ENCODE measurements at regions not wholly inside any gene's neighbourhood (a gene's known extent, or its start where the extent isn't known, plus 50 kb on each side); places are given as distances from the start of the nearest gene placed in this dataset.

DNA sequence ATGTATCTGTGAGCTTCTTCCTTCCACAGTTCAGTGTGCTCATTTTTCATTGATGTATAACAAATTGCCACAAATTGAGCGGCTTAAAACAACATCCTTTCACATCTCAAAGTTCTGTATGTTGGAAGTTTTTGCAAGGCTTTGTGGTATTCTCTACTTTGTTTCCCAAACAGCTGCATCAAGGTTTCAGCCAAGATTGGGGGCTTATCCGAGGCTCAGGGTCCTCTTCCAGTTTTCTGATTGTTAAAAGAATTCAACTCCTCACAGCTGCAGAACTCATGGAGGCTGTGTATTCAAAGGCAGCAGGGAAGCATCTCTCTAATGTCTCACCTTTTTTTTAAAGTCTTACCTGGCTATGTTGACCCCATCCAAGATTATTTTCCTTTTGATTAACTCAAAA is 1369.8 kb downstream of the PCDH9 start:
- no peak overlapping the region for H3K4me3 ChIP-seq (ENCODE audit: insufficient read depth, low read depth, low read length, poor library complexity, severe bottlenecking)
- H3K4me1 ChIP-seq (ENCODE audit: control insufficient read depth, insufficient read depth, low read length, poor library complexity, severe bottlenecking), result no peaks in the 10 kb centered on the region
- no peak overlapping the region for H3K27ac ChIP-seq (ENCODE audit: insufficient read depth, low read length, poor library complexity, severe bottlenecking)
- H3K9me3 ChIP-seq (ENCODE audit: control insufficient read depth, low read length), result no peaks in the 10 kb centered on the region
- no peaks in the 10 kb centered on the region for H3K27me3 ChIP-seq (replicated peaks; ENCODE audit: control insufficient read depth, insufficient read depth, low read length, poor library complexity, severe bottlenecking)
- no peaks in the 10 kb centered on the region for H3K36me3 ChIP-seq (ENCODE audit: control insufficient read depth, insufficient read depth, low read length)
- DNase-seq, result no peak

DNA sequence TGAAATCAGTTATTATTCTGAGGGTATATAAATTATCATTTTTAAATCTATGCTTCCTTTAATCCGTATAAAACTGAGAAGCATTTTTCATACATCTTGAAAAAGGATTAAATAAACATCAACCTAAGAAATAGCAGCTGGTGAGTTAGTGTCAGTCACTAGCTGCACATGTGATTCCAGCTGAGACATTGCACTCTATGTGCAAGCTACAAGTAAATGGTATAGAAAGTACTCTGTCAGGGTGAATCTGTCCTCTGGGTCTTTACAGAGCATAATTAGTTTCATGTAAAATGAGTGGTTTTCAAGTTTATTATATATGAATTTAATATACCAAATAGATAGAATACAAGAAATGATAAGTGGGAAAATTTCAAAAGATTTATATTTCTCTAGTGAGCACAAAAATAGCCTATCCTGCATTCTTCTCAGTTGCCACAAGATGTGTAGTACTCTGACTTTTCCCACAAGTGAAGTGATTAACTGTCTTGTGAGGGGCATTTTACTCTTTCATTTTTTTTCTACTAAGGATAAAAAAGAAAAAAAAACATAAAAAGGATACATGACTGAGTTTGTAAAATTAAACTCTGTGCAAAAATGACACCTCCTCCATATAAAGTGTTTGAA is 1372.1 kb downstream of the PCDH9 start:
- Histone ChIP-seq H3K4me3 (ENCODE audit: insufficient read depth, low read depth, low read length, poor library complexity, severe bottlenecking) (no peak overlapping the region), H3K36me3 (ENCODE audit: control insufficient read depth, insufficient read depth, low read length) (no peaks in the 10 kb centered on the region), H3K27me3 (replicated peaks; ENCODE audit: control insufficient read depth, insufficient read depth, low read length, poor library complexity, severe bottlenecking) (no peaks in the 10 kb centered on the region), H3K9me3 (ENCODE audit: control insufficient read depth, low read length) (no peaks in the 10 kb centered on the region), H3K4me1 (ENCODE audit: control insufficient read depth, insufficient read depth, low read length, poor library complexity, severe bottlenecking) (no peaks in the 10 kb centered on the region), H3K27ac (ENCODE audit: insufficient read depth, low read length, poor library complexity, severe bottlenecking) (no peak overlapping the region)
- DNase-seq, result no peak

GRCh38 chr13:65856431-65856830 is 1373.7 kb downstream of the PCDH9 start:
- no peaks in the 10 kb centered on the region for H3K4me1 ChIP-seq (ENCODE audit: control insufficient read depth, insufficient read depth, low read length, poor library complexity, severe bottlenecking)
- H3K27me3 ChIP-seq (replicated peaks; ENCODE audit: control insufficient read depth, insufficient read depth, low read length, poor library complexity, severe bottlenecking), result no peaks in the 10 kb centered on the region
- no peak for DNase-seq
- no peaks in the 10 kb centered on the region for H3K36me3 ChIP-seq (ENCODE audit: control insufficient read depth, insufficient read depth, low read length)
- H3K4me3 ChIP-seq (ENCODE audit: insufficient read depth, low read depth, low read length, poor library complexity, severe bottlenecking), result no peak overlapping the region
- H3K9me3 ChIP-seq (ENCODE audit: control insufficient read depth, low read length), result no peaks in the 10 kb centered on the region
- no peak overlapping the region for H3K27ac ChIP-seq (ENCODE audit: insufficient read depth, low read length, poor library complexity, severe bottlenecking)

- Histone ChIP-seq H3K9me3 (ENCODE audit: control insufficient read depth, low read length) (no peaks in the 10 kb centered on the region), H3K27me3 (replicated peaks; ENCODE audit: control insufficient read depth, insufficient read depth, low read length, poor library complexity, severe bottlenecking) (no peaks in the 10 kb centered on the region), H3K4me3 (ENCODE audit: insufficient read depth, low read depth, low read length, poor library complexity, severe bottlenecking) (no peak overlapping the region), H3K4me1 (ENCODE audit: control insufficient read depth, insufficient read depth, low read length, poor library complexity, severe bottlenecking) (no peaks in the 10 kb centered on the region), H3K27ac (ENCODE audit: insufficient read depth, low read length, poor library complexity, severe bottlenecking) (no peak overlapping the region), H3K36me3 (ENCODE audit: control insufficient read depth, insufficient read depth, low read length) (no peaks in the 10 kb centered on the region)
- no peak for DNase-seq
These were observed 1374.8 kb downstream of the PCDH9 start for GRCh38 chr13:65855242-65855805.

DNA sequence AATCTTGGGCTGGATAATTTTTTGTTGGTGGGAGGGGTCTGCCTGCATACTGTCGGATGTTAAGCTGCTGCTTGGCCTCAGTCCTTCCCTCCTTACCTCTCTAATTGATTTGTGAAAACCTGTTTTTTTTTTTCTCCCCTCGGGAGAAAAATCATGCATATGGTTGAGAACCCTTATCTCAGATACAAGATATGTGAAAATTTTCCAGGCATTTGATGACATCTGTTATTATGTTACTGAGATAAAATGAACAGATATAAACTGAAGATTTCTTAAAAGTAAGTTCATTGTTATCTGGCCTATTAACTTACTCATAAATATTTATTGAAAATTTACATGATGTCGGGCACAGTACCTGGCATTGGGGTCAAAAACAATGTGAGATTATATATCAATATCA is 1375.7 kb downstream of the PCDH9 start:
- Histone ChIP-seq H3K4me1 (ENCODE audit: control insufficient read depth, insufficient read depth, low read length, poor library complexity, severe bottlenecking) (no peaks in the 10 kb centered on the region), H3K9me3 (ENCODE audit: control insufficient read depth, low read length) (no peaks in the 10 kb centered on the region)
- DNase-seq, result no peak

DNA sequence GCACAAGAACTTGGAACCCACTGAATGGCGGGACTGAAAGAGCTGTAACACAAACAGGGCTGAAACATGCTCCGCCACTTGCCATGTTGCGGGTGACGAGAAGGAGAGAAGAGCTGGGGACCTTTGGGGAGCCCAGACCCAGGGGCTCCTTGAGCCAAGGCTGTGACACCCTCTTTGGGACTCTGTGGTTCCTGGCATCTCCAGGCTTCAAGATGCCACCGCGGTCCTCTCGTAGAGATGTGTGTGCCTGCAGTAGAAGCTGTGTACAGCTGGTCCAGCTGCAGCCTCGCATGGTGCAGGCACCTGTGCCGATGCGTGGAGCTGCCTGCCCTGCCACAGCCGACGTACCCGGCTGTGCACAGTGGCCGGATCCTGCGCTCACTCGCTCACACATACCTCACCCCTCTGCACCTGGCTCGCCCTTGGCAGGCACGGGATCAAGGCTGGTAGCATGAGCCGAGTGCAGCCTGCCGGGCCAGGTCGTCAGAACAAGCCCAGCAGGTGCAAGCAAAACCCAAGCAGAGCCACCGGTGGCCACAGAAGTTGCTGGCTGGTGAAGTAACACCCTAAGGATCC is 1385.8 kb downstream of the PCDH9 start:
- no peak for DNase-seq
- H3K4me1 ChIP-seq (ENCODE audit: control insufficient read depth, insufficient read depth, low read length, poor library complexity, severe bottlenecking), result no peaks in the 10 kb centered on the region
- no peak overlapping the region for H3K27ac ChIP-seq (ENCODE audit: insufficient read depth, low read length, poor library complexity, severe bottlenecking)
- no peaks in the 10 kb centered on the region for H3K36me3 ChIP-seq (ENCODE audit: control insufficient read depth, insufficient read depth, low read length)
- H3K9me3 ChIP-seq (ENCODE audit: control insufficient read depth, low read length), result no peaks in the 10 kb centered on the region
- H3K4me3 ChIP-seq (ENCODE audit: insufficient read depth, low read depth, low read length, poor library complexity, severe bottlenecking), result no peak overlapping the region
- no peaks in the 10 kb centered on the region for H3K27me3 ChIP-seq (replicated peaks; ENCODE audit: control insufficient read depth, insufficient read depth, low read length, poor library complexity, severe bottlenecking)

More for the DNA sequence above, 1375.7 kb downstream of the PCDH9 start:
- H3K27me3 ChIP-seq (replicated peaks; ENCODE audit: control insufficient read depth, insufficient read depth, low read length, poor library complexity, severe bottlenecking), result no peaks in the 10 kb centered on the region
- no peak overlapping the region for H3K4me3 ChIP-seq (ENCODE audit: insufficient read depth, low read depth, low read length, poor library complexity, severe bottlenecking)
- H3K36me3 ChIP-seq (ENCODE audit: control insufficient read depth, insufficient read depth, low read length), result no peaks in the 10 kb centered on the region
- H3K27ac ChIP-seq (ENCODE audit: insufficient read depth, low read length, poor library complexity, severe bottlenecking), result no peak overlapping the region

DNA sequence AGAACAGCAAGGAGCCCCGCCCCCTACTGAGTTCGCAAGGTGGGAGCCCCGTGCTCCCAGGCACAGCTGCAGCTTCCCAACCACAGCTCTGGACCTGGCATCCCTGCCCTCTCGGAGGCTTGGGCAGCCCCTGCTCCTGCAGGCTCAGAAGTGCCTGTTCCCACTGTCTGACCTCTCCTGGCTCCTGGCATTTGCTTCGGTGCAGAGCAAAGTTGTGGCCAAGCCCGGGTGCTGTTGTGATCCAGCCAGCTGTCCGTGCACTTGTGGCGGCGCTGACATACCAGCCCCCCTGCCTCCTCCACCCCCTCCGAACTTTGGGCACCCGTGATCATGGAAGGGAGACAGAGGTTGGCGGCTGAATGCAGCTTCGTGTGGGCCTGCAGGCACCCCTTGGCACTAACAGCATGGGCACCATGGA is 1386.8 kb downstream of the PCDH9 start:
- no peak for DNase-seq
- Histone ChIP-seq H3K4me1 (ENCODE audit: control insufficient read depth, insufficient read depth, low read length, poor library complexity, severe bottlenecking) (no peaks in the 10 kb centered on the region), H3K9me3 (ENCODE audit: control insufficient read depth, low read length) (no peaks in the 10 kb centered on the region), H3K27ac (ENCODE audit: insufficient read depth, low read length, poor library complexity, severe bottlenecking) (no peak overlapping the region), H3K27me3 (replicated peaks; ENCODE audit: control insufficient read depth, insufficient read depth, low read length, poor library complexity, severe bottlenecking) (no peaks in the 10 kb centered on the region), H3K4me3 (ENCODE audit: insufficient read depth, low read depth, low read length, poor library complexity, severe bottlenecking) (no peak overlapping the region), H3K36me3 (ENCODE audit: control insufficient read depth, insufficient read depth, low read length) (no peaks in the 10 kb centered on the region)

DNA sequence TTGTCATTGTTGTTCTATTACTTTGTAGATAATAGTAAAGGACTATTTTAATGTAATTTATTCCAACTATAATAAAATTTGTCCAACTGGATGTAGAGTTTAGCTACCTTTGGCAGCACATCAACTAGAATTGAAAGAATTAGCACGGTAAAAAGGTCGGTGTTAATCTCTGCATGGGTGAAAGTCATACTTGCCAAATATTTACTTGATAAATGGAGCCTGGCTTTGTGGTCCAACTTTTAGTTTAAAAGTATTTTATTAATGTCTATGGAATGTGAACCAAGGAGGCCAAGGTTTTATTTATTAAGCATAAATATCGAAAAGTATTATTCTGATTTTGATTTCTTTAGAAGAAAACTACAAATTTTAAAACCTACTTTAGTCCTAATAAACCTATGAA is 1389.0 kb downstream of the PCDH9 start:
- Histone ChIP-seq H3K27ac (ENCODE audit: insufficient read depth, low read length, poor library complexity, severe bottlenecking) (no peak overlapping the region), H3K4me1 (ENCODE audit: control insufficient read depth, insufficient read depth, low read length, poor library complexity, severe bottlenecking) (no peaks in the 10 kb centered on the region), H3K27me3 (replicated peaks; ENCODE audit: control insufficient read depth, insufficient read depth, low read length, poor library complexity, severe bottlenecking) (no peaks in the 10 kb centered on the region), H3K36me3 (ENCODE audit: control insufficient read depth, insufficient read depth, low read length) (no peaks in the 10 kb centered on the region), H3K4me3 (ENCODE audit: insufficient read depth, low read depth, low read length, poor library complexity, severe bottlenecking) (no peak overlapping the region), H3K9me3 (ENCODE audit: control insufficient read depth, low read length) (no peaks in the 10 kb centered on the region)
- no peak for DNase-seq

DNA sequence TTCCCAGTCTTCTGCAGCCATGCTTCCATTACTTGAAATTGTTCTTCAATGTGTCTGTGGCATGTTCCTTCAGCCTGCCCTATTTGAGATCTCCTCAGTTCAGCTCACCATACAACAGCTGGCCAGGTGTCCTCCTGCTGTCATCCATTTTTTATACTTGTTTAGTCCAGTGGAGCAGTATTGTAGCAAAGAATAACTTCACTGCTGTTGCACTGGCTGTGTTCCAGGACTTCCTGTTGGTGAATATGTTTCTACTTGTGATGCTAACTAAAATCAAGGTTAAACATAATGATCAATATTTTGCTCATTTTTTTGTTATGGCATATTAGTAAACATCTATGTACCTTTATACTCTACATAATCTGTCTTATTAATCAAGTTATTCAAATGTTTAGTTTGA is 1394.1 kb downstream of the PCDH9 start:
- Histone ChIP-seq H3K4me1 (ENCODE audit: control insufficient read depth, insufficient read depth, low read length, poor library complexity, severe bottlenecking) (no peaks in the 10 kb centered on the region), H3K36me3 (ENCODE audit: control insufficient read depth, insufficient read depth, low read length) (no peaks in the 10 kb centered on the region), H3K27me3 (replicated peaks; ENCODE audit: control insufficient read depth, insufficient read depth, low read length, poor library complexity, severe bottlenecking) (no peaks in the 10 kb centered on the region), H3K4me3 (ENCODE audit: insufficient read depth, low read depth, low read length, poor library complexity, severe bottlenecking) (no peak overlapping the region), H3K27ac (ENCODE audit: insufficient read depth, low read length, poor library complexity, severe bottlenecking) (no peak overlapping the region), H3K9me3 (ENCODE audit: control insufficient read depth, low read length) (no peaks in the 10 kb centered on the region)
- DNase-seq, result no peak

- H3K4me1 ChIP-seq (ENCODE audit: control insufficient read depth, insufficient read depth, low read length, poor library complexity, severe bottlenecking), result no peaks in the 10 kb centered on the region
- no peaks in the 10 kb centered on the region for H3K36me3 ChIP-seq (ENCODE audit: control insufficient read depth, insufficient read depth, low read length)
- H3K27me3 ChIP-seq (replicated peaks; ENCODE audit: control insufficient read depth, insufficient read depth, low read length, poor library complexity, severe bottlenecking), result no peaks in the 10 kb centered on the region
- DNase-seq, result no peak
- no peak overlapping the region for H3K27ac ChIP-seq (ENCODE audit: insufficient read depth, low read length, poor library complexity, severe bottlenecking)
- H3K9me3 ChIP-seq (ENCODE audit: control insufficient read depth, low read length), result no peaks in the 10 kb centered on the region
- no peak overlapping the region for H3K4me3 ChIP-seq (ENCODE audit: insufficient read depth, low read depth, low read length, poor library complexity, severe bottlenecking)
These were observed 1395.2 kb downstream of the PCDH9 start for GRCh38 chr13:65834897-65835296.

Measured in effector memory CD4-positive, alpha-beta T cell (primary cell).